WTC11 (cell line): ENCODE measurements at regions not wholly inside any gene's neighbourhood (a gene's known extent, or its start where the extent isn't known, plus 50 kb on each side); places are given as distances from the start of the nearest gene placed in this dataset. TPM values are rescaled to one million over a fixed set of nuclear protein-coding genes. Genes with fewer than 3 reads are reported as not detected.

Experiments used
- microRNA-seq: library from miRNA; unstranded; fragments of <30 nt; microRNA quantifications from one replicate; pipeline ENCODE4 v1.2.0, GENCODE V29; 2022; ENCODE audit warnings: borderline number of aligned reads

Small RNAs in the stretch of these regions (microRNA-seq; reads per million reads assigned to microRNA genes)
- not detected for gene MIR4261
